ENCODE measurements at regions not wholly inside any gene's neighbourhood (a gene's known extent, or its start where the extent isn't known, plus 50 kb on each side); places are given as distances from the start of the nearest gene placed in this dataset.

DNA sequence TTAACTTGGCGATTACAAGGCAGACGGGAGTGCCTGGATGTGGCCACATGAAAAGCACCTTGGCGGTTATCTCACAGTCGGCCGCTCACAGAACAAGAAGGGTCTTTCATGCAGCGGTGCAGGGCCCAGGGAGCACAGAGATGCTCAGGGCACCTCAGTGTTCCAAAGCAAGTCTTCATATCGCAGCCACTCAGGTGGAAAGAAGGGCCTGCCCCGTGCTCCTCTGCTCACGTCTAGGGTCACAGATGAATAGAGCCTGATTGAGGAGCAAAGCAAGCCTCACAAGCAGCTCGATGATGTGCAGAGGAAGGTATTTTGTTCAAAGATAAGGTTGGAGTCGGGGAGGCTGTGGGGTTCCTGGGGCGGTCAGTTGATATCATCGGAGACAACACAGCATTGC, 297.8 kb downstream of the WDR11 start:
- H3F3A ChIP-seq (replicated peaks; ENCODE audit: insufficient read depth) = no peaks in the 10 kb centered on the region
- no peaks in the 10 kb centered on the region for H4K20me1 ChIP-seq (ENCODE audit: insufficient read depth)
- no peak overlapping the region for H2AFZ ChIP-seq (ENCODE audit: low read depth)
- H3K9ac ChIP-seq = no peak overlapping the region
- ChIA-PET CTCF (no interaction called here), POLR2A (no interaction called here)
- H3K36me3 ChIP-seq (replicated peaks in 1 of 2; ENCODE audit: control insufficient read depth in 1 of 2, insufficient read depth in 2 of 2, low read length in 1 of 2) = no peaks in the 10 kb centered on the region
- H3K4me2 ChIP-seq = no peak overlapping the region
- no peak overlapping the region for H3K4me3 ChIP-seq (ENCODE audit: low read depth in 2 of 2, low read length in 1 of 2)
- H3K9me3 ChIP-seq = no peaks in the 10 kb centered on the region
- no peaks in the 10 kb centered on the region for H3K79me2 ChIP-seq (ENCODE audit: insufficient read depth)
- H3K27ac ChIP-seq (ENCODE audit: low read depth in 2 of 2, low read length in 1 of 2) = no peak overlapping the region
- 42% methylated on average over 13 of the region's 13 CpGs for WGBS (ENCODE audit: low lambda C conversion rate)
- no peaks in the 10 kb centered on the region for H3K9me2 ChIP-seq
- H3K4me1 ChIP-seq (ENCODE audit: control insufficient read depth in 1 of 2, insufficient read depth in 2 of 2, low read depth in 1 of 2, low read length in 1 of 2) = no peaks in the 10 kb centered on the region
- no peaks in the 10 kb centered on the region for H3K27me3 ChIP-seq (ENCODE audit: insufficient read depth)
- TF ChIP-seq RAD21 (IDR thresholded peaks at IDR 0.05; ENCODE audit: low read length) (no peak), JUND (IDR thresholded peaks at IDR 0.05) (no peak), TAF1 (IDR thresholded peaks at IDR 0.05; ENCODE audit: borderline replicate concordance, low read depth, low read length) (no peak), GABPA (IDR thresholded peaks at IDR 0.05; ENCODE audit: low read depth) (no peak), RFX5 (IDR thresholded peaks at IDR 0.05; ENCODE audit: low read length) (no peak), FOXJ3 (CRISPR knock-in tag; IDR thresholded peaks at IDR 0.05) (no peak)
- TF ChIP-seq, protein P1, sequence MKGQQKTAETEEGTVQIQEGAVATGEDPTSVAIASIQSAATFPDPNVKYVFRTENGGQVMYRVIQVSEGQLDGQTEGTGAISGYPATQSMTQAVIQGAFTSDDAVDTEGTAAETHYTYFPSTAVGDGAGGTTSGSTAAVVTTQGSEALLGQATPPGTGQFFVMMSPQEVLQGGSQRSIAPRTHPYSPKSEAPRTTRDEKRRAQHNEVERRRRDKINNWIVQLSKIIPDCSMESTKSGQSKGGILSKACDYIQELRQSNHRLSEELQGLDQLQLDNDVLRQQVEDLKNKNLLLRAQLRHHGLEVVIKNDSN (IDR thresholded peaks at IDR 0.05; ENCODE audit: borderline replicate concordance, low read depth) = no peak
- TF ChIP-seq, protein P2, sequence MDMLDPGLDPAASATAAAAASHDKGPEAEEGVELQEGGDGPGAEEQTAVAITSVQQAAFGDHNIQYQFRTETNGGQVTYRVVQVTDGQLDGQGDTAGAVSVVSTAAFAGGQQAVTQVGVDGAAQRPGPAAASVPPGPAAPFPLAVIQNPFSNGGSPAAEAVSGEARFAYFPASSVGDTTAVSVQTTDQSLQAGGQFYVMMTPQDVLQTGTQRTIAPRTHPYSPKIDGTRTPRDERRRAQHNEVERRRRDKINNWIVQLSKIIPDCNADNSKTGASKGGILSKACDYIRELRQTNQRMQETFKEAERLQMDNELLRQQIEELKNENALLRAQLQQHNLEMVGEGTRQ (IDR thresholded peaks at IDR 0.05; ENCODE audit: borderline replicate concordance, low read depth, low read length) = no peak
- DNase-seq = no peak

DNA sequence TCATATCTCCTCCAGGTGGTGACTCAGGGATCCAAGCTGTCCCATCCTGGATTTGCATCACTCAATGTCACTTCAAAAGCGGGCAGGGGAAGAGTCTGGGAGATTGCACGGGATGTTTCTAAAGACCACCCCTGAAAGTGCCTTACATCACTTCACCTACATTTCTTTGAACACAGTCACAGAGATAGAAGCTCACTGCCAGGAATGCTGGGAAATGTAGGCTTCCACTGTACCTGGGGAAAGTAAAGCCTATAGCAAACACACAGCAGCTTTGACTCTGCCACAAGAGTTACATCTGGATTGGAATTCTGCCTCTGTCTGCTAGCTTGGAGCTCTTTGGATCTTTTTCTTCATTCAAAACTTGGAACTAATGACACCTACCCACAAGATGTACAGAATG, 300.9 kb downstream of the WDR11 start:
- Histone ChIP-seq H2AFZ (ENCODE audit: low read depth) (no peak overlapping the region), H4K20me1 (ENCODE audit: insufficient read depth) (no peaks in the 10 kb centered on the region), H3K9me2 (no peaks in the 10 kb centered on the region), H3K9ac (no peak overlapping the region), H3K79me2 (ENCODE audit: insufficient read depth) (no peaks in the 10 kb centered on the region), H3K27ac (ENCODE audit: low read depth in 2 of 2, low read length in 1 of 2) (no peak overlapping the region), H3K36me3 (replicated peaks in 1 of 2; ENCODE audit: control insufficient read depth in 1 of 2, insufficient read depth in 2 of 2, low read length in 1 of 2) (no peaks in the 10 kb centered on the region), H3K4me3 (ENCODE audit: low read depth in 2 of 2, low read length in 1 of 2) (no peak overlapping the region), H3K27me3 (ENCODE audit: insufficient read depth) (no peaks in the 10 kb centered on the region), H3K4me1 (ENCODE audit: control insufficient read depth in 1 of 2, insufficient read depth in 2 of 2, low read depth in 1 of 2, low read length in 1 of 2) (no peaks in the 10 kb centered on the region), H3F3A (replicated peaks; ENCODE audit: insufficient read depth) (no peaks in the 10 kb centered on the region), H3K9me3 (0 out of 2 replicates have a peak, but pooled peaks cover 4% of the 10 kb centered on the region), H3K4me2 (no peak overlapping the region)
- ChIA-PET CTCF (no interaction called here), POLR2A (no interaction called here)
- WGBS (ENCODE audit: low lambda C conversion rate) = 19% methylated on average over 2 of the region's 2 CpGs
- TF ChIP-seq NFIC (IDR thresholded peaks at IDR 0.05; ENCODE audit: borderline replicate concordance) (no peak), TAF1 (IDR thresholded peaks at IDR 0.05; ENCODE audit: borderline replicate concordance, low read depth, low read length) (no peak), TCF12 (IDR thresholded peaks at IDR 0.05) (no peak), YY1 (IDR thresholded peaks at IDR 0.05; ENCODE audit: low read depth) (no peak)
- TF ChIP-seq, protein P3, sequence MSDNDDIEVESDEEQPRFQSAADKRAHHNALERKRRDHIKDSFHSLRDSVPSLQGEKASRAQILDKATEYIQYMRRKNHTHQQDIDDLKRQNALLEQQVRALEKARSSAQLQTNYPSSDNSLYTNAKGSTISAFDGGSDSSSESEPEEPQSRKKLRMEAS (IDR thresholded peaks at IDR 0.05; ENCODE audit: low read depth) = no peak
- TF ChIP-seq, protein P2 (IDR thresholded peaks at IDR 0.05; ENCODE audit: borderline replicate concordance, low read depth, low read length) = no peak
- no peak for DNase-seq

Measured in SK-N-SH (cell line).